NCI-H2171 (cell line): ENCODE measurements at regions not wholly inside any gene's neighbourhood (a gene's known extent, or its start where the extent isn't known, plus 50 kb on each side); places are given as distances from the start of the nearest gene placed in this dataset.
"Not testable (repeated sequence)": the region's sequence is repeated elsewhere in the genome, so short reads cannot be mapped to it uniquely, and the experiment has no call there.

Source experiments
- DNase-seq: peaks from one replicate; lab custom pipeline; 2025; lab: John Stamatoyannopoulos, UW

DNA sequence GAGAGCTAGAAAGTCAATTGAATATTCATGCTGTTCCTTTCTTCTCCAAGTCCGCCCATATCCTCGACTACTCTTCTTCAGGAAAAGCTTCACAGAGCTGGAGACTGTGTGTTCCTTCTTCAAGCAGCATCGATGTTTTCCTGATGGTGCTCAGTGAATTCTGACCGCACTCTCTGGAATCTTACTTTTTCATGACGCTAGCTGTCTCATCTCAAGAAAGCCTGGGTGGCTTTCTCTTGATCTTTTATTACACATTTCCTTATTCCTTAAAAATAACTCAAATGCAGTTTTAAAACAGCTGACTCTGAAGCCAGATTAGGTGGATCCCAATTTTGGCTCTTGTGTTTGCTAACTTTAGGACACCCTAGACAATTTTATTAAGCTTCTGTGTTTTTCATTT is 1245.1 kb upstream of the LRRTM1 start:
- no peak for DNase-seq

DNA sequence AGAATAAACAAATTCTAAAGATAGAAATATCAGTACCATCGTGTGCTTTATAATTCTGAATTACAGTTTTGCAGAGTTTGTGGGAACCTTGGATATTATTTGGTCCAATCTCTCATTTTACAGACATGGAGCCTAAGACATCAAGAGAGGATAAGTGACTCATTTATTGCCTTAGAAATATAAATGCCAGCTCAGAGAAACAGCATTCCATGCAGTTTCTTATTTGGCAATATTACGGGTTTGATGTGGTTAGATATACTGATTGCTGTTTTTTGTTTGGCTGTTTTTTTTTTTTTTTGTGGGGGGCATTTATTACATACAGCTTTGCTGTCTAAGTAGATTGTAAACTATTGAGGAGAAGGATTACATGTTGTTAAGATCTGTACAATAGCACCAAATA is 1241.1 kb upstream of the LRRTM1 start:
- no peak for DNase-seq

DNA sequence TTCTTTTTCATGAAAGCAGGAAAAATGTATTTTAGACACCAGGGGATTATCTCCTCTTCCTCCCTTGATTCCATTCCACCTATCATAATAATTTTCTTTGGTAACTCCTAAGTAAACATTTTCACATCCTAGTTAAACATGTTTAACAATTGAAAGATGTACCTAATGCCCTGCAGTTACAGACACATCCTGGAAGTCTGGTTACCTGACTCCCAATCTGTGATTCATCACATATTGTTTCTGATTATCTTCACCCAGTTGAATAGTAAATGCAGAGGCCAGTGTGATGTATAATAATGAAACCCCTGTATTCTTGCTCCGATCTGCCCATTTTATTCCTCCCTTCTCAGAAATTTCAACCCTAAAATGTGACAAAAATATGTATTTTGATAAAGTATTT is 1237.6 kb upstream of the LRRTM1 start:
- no peak for DNase-seq

DNA sequence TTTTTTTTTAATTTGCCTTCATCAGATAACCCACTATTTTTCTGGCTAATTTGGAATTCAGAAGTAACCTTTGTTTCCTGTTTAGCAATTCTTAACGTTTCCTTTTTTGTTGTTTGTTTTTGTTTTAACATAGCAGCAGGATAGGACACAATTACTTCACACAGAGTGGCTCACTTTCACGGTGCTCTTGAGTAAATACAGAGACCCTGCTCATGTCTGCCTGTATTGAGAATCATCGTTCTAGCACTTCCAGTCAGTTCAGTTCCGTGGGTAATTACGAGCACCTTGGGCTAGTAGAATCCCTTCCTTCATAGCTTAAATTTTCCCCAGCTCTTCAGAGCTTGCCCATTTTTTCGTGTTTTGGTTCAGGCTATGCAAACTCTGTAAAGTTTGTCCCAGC is 1225.4 kb upstream of the LRRTM1 start:
- DNase-seq, result no peak

DNA sequence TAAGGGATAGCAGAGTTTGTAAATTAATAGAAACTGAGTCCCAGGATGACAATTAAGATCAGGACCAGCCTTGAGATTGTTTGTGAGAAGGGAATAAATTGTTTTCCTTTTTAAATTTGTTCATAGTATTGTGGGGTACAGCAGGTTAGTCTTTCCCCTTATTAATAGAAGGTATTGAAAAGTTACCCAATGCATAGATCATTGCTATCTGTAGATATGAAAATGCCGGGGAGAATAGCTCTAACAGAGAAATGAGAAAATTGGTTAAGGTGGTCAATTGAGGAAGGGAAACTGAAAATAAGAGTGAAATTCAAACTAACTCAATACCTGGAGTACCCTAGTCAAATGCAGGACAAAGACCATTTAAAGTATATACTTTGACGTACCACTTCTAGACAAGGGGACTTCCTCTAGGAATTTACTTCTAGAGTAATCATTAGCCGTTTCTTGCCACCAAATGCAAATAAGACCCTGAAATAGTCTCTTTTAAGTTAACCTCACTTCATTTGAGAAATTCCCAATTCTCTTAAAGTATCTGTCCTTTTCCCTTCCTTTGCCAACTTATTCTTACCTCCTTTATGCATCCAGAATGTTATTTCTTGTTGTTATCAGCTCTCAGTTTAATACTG is 1224.4 kb upstream of the LRRTM1 start:
- no peak for DNase-seq

DNA sequence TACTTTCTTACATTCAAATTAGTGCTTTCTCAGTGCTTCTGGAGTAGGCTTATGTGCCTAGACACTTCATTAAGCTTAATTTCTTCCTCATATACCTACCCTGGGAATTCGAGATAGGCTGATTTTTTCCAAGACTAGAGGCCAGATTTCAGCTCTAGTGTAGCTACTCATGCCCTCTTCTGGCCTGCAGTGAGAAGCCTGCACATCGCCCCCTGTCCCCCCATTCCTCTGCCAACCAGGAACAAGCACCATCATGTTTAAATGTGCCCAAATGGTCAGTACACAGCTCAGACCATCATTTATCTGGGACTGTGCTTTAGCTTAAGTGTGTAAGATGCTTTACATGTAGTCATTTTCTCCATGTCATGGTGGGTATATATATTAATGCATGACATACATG is 1218.8 kb upstream of the LRRTM1 start:
- no peak for DNase-seq

DNA sequence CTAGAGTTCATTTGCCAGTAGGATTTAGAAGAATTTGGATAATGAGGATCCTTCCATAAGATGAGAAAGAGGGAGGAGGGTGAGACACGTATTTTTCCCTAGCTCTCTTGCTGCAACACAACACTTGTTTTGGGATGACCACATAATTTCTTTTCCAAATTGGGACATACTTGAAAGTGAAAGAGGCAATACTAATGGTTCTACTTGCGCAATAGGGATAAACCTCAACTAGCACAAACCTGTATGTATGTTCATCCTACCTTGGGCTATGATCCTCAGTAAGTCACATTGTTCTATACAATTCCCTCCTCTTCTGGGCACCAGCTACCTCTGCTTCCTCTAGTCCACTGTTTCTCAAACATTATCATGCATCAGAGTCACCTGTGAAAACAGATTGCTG is 1208.8 kb upstream of the LRRTM1 start:
- DNase-seq, result no peak

DNA sequence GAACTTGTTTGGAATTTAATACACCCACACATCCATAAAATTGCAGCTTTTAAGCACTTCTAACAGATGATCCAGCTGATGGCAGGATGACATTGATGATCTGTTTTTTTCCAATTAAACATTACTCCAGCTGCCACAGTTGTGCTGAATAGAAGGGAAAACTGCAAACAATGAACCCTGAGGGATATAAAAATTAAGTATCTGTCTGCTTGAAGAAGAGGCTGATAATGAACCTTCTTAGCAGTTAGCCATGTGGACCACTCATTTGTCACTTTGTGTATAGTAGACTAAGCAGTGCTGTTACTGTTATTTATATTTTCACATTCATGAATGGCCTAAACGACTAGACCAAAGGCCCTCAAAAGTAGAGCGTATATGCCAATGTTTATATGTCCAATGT is 1201.0 kb upstream of the LRRTM1 start:
- DNase-seq, result no peak

DNA sequence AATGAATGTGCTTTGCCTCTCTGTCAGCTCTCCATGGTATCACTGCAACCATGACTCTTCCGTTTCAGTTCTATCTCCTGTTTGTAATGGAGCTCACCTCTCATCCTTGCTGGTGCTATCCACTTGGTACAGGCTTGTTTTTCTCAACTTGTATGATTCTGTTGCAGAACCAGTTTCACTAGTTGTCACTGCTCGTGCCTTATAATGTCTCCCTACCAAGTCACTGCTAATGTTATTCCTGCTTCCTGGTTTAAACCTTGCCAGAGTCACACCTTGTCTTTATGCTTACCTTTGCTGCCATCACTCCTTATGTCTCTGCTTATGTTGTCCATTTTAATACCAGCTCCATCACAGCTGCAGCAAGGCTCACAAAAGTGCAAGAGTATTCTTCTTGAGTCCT is 1191.0 kb upstream of the LRRTM1 start:
- DNase-seq, result no peak

DNA sequence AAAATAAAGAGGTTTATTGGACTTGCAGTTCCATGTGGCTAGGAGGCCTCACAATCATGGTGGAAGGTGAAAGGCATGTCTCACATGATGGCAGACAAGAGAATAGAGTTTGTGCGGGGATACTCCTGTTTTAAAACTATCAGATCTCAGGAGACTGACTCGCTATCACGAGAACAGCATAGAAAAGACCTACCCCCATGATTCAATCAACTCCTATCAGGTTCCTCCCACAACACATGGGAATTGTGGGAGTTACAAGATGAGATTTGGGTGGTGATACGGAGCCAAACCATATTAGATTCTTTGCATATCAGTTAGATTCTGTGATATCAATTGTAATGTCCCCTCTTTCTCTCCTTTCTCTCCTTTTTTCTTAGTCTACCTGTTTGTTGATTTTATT is 1178.7 kb upstream of the LRRTM1 start:
- no peak for DNase-seq

DNA sequence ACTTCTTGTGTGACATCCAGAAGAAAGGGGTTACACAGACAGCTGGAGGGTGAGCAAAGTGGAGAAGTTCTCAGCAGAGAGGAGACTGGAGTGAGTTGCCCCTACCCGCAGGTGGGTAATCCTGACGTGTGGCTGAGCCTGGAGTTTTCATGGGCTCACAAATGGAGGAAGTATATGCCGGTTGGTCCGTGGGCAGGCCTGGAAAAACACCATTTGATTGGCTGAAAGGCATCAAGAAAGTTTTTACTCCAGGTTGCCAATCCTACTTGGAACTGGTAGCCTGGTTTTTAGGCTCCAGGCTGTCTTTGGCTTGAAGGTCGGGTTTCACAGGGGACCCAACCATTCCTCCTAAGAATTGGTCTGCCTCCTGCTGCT is 1177.4 kb upstream of the LRRTM1 start:
- no peak for DNase-seq

DNA sequence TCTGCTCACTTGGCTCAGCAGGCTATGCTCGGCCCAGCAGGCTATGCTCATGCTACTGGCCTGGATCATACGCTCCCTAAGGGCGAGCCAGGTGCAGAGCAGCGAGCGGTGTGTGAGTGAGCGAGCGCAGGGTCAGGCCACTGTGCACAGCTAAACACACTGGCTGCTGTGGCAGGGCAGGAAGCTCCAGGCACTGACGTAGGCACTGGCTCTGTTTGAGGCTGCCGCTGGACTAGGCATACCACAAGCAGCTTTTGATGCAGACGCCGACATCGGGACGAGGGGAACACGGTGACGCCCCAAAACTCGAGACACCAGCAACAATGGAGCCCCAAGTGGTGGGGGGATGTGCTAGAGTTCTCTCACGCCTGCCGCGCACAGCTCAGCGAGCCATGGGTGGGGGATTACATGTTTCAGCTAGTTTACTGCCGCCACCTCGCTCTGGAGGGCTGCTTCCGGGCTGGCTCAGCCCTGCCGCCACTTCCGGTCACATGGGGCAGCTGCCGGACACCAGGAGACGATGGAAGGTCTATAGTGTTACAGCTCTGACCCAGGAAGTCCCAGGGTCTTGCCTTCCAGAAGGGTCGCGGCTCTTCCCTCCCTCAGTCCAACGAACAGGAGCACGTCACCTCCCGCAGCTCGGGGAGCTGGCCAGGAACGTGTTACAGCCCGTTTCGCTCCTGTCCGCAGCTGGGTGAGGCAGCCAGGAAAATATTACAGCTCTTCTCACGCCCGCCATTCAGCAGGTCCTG is 1176.9 kb upstream of the LRRTM1 start:
- no peak for DNase-seq

DNA sequence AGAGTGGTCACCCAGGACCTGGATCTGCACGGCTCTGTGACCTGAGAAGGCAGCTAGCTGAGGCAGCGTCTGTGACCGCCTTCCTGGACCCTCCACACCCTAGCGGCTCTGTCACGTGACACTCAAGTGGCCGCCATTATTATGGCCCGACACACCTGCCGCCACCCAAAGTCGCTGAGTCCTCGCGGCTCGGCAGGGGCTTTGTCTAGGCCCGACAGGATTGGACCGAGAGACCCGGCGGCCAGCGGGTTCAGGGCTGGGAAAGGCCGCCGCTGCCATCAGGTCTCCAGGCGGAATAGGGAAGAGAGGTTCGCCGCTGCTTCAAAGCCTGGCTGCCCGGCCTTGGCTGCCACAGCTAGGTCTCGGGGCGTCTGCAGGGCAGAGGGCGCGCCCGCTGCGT is 1162.5 kb upstream of the LRRTM1 start:
- DNase-seq, result no peak

DNA sequence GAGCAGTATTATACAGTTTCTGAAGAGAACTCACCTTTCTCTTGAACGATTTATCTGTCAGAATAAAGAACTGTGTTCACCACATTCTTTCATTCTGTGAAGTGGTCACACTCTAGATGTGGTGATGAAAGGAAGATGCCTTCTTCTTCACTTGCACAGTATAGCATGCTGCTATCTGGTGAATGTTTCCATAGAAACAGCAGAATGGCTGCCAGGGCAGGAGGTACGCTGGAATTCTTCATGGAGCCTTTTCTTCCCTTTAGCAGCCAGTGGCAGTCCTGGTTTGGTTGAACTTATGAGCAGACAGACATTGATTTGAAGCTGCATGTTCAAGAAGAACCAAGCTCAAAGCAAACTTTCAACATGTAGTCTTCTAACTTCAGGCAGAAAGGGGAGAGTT is 1157.9 kb upstream of the LRRTM1 start:
- DNase-seq, result no peak

DNA sequence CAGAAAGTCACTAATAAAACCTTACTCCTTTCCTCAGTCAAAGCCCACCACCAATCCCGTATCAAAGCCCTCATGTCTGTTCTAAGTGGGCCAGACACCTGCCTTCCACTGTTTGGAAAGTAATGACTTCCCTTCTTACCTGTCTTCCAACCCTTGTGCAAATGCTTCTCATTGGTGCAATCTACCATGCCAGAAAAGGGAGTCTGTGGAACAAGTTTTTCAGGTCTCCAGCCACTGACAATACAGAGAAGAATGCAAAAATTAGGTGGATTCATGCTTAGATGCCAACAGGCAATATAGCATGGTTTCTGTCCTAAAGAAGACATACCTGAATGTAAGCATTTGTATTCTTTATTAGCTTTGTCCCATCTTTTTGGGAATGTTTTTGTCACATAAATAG is 1140.6 kb upstream of the LRRTM1 start:
- no peak for DNase-seq

DNA sequence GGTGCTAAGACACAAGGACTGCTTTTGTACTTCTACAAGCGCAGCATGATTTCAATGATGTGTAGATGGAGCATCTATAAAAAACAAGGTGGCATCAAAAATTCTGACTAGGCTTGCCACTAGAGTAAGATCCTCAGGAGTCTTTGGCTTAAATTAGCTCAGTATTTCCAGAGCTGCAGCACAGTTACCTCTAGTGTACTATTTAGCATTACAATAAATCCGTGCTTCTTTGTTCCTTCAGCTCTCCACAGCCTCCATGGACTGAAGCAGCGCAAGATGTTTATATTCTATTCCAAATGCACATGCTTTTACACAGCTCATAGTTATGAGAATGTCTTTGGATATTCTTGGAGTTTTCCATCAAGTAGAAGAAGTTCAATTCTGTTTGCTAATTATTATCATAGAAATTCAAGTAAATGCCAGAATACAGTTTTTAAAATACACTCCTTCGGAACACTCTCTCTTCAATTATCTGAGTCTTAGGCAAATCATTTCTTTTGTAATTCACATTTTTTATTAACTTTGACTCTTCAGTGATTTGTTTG is 1133.0 kb upstream of the LRRTM1 start:
- DNase-seq, result no peak

DNA sequence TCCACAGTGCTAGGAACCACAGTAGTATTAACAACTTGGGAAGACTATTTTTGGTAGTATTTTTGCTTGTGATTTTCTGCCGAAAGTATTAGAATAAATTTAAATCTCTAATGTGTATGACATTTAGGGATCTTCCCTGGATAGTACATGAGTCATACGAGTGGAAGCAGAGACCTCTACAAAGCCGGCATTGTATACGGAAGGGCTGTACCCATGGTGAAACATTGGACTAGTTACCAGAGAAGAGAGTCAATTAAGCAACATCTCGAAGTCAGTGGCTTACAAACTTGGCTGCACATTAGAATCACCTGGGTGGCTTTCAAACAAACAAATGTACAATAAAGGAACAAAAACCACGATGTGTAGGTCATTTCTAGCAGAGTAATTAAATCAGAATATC is 1131.7 kb upstream of the LRRTM1 start:
- DNase-seq, result no peak

DNA sequence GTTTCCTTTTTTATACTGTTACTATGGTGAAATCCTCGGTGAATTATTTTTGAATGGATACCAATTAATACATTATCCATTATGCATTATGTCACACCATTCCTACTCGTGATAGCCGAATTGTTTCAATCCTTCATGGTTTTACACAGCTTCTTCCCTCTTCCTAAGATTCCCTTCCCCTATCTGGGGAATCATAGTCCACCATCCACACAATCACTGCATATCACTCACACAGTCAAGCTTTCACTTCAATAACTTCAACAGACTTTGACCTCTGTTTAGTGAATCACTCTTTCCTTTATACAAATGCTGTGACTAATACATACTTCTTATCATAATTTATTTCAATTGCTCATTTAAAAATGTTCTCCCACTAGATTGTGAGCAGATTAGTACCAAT is 1108.1 kb upstream of the LRRTM1 start:
- no peak for DNase-seq

DNA sequence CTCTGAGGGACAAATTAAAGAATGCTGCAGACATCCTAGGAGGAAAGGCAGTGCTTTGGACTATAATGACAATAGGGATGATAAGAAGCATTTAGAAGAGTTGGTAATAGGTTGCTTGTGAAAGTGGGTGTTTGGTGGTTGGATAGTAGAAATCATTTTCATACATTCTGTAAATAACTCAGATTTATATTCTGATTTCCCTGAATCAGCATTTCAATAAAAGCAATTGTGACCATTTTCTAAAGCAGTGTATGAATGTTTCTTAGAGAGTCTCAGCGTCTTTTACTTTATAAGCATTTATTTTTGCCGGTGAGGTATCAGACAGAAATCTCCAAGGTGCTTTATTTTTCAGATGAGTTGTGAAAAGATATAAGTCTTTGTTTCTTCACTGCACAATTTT is 1099.0 kb upstream of the LRRTM1 start:
- DNase-seq, result no peak

DNA sequence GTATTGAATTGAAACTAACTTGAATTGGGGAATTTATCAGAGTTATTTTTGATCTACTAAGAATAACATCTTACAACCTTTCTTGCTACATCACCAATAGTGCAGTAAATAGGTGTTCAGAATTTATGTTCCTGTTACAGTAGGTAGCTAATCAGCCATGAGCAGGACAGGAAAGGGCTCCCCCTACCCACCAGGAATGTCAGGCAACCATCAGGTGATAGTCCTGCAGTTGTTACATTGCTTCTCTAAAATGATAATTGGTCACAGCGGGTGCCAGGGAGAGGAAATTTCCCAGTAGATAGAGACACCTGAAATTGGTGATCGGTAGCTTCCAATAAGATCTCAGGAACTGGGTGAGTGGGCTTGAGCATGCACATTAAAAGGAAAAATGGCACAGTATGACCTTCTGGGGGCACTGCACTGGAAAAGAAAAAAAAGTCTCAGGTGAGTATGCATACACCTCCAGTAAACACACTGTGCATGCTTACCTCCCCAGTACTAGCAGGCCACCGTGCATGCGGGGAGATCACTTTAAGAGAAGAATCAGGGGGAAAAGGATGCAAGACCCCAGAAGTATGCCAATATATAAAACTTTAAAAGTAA is 1092.0 kb upstream of the LRRTM1 start:
- no peak for DNase-seq

DNA sequence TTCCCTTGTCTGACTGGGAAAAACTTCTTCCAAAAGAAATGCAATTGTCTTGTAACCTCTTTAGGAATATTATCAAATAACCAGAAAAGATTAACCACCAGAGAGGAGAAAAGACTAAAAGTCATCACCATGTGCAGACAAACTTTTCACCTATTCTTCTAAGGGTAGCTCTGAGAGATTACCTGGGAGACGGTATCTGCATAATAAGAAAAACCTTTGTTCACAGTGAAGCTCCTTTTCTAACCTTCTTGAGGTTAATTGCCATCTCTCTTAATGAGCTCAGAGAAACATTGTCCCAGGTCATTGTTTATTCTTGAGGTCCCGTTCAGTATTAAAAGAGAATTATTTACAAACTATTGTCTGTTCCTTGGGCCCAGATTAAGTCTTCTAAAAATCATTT is 1091.2 kb upstream of the LRRTM1 start:
- DNase-seq, result no peak

DNA sequence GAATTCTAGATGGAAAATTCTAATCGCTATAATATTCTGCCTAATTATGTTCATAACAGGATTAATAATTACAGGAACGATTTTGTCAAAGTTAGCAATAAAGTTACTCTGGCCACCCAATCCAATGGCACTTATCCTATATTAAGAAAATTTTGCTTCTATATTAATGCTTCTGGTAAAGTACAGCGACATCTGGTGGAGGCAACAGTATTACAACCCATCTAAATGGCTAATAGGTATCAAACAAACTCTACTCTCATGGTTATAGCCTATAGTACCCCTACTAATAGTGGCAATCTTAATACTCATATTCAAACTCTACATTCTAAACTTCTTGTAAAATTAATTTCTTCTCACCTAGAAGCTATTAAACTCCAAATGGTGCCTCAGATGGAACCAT is 1084.7 kb upstream of the LRRTM1 start:
- DNase-seq, result no peak

DNA sequence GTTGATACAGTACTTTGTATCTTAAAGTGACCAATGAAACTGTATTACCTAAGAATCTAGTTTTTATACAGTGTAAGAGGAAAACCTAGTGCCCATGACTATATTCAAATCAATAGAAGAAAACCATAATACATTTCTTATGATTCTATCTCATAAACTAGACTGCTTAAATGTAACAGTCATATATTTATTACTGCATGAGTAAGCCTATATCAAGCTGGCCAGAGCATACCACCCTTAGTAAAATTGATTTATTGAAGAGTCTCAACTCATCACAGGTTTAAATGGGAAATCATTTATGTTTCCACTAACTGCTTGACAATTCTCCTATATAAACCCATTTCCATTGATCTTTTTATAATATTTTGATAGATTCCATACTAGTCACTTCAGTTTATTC is 1059.2 kb upstream of the LRRTM1 start:
- DNase-seq, result no peak

DNA sequence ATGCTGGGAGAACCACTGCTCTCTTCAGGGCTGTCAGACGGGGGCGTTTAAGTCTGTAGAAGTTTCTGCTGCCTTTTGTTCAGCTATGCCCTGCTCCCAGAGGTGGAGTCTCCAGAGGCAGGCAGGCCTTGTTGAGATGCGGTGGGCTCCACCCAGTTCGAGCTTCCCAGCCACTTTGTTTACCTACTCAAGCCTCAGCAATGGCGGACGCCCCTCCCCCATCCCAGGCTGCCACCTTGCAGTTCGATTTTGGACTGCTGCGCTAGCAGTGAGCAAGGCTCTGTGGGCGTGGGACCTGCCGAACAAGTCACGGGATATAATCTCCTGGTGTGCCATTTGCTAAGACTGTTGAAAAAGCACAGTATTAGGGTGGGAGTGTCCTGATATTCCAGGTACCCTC is 1057.9 kb upstream of the LRRTM1 start:
- DNase-seq, result not testable (repeated sequence)
